Retina (tissue), 1 donor: ENCODE measurements at regions not wholly inside any gene's neighbourhood (a gene's known extent, or its start where the extent isn't known, plus 50 kb on each side); places are given as distances from the start of the nearest gene placed in this dataset.
A peak's percentile ranks its signal among the peaks of the same experiment; 100 is the strongest.
"Not testable (repeated sequence)": the region's sequence is repeated elsewhere in the genome, so short reads cannot be mapped to it uniquely, and the experiment has no call there.

Experiments
- DNase-seq: peaks from one replicate; pipeline ENCODE4 v3.0.0-alpha.2; 2016

GRCh38 chr5:96319981-96320739 is 112.9 kb downstream of the PCSK1 start:
- DNase-seq = not testable (repeated sequence)

GRCh38 chr5:96318569-96319110 is 114.4 kb downstream of the PCSK1 start:
- DNase-seq = no peak

GRCh38 chr5:96317945-96318344 is 115.1 kb downstream of the PCSK1 start:
- DNase-seq = no peak

- no peak for DNase-seq
Measured at GRCh38 chr5:96316487-96316886, 116.6 kb downstream of the PCSK1 start.

GRCh38 chr5:96316017-96316416 is 117.0 kb downstream of the PCSK1 start:
- DNase-seq = no peak

- DNase-seq = no peak
Measured at GRCh38 chr5:96315431-96315830, 117.6 kb downstream of the PCSK1 start.

- no peak for DNase-seq
Measured at GRCh38 chr5:96312383-96312782, 120.7 kb downstream of the PCSK1 start.

GRCh38 chr5:96307047-96307446 is 126.0 kb downstream of the PCSK1 start:
- DNase-seq = not testable (repeated sequence)

GRCh38 chr5:96302174-96302738 is 130.8 kb downstream of the PCSK1 start:
- DNase-seq = no peak

- no peak for DNase-seq
Measured at GRCh38 chr5:96300976-96301375, 132.1 kb downstream of the PCSK1 start.

- no peak for DNase-seq
Measured at GRCh38 chr5:96297867-96298266, 135.2 kb downstream of the PCSK1 start.

- DNase-seq = no peak
Measured at GRCh38 chr5:96297290-96297689, 135.8 kb downstream of the PCSK1 start.

- no peak for DNase-seq
Measured at GRCh38 chr5:96294884-96295202, 138.2 kb downstream of the PCSK1 start.

- no peak for DNase-seq
Measured at GRCh38 chr5:96293966-96294883, 138.8 kb downstream of the PCSK1 start.

- no peak for DNase-seq
Measured at GRCh38 chr5:96292582-96293247, 140.3 kb downstream of the PCSK1 start.

- not testable (repeated sequence) for DNase-seq
Measured at GRCh38 chr5:96289287-96289686, 143.8 kb downstream of the PCSK1 start.

GRCh38 chr5:96288845-96289185 is 144.2 kb downstream of the PCSK1 start:
- no peak for DNase-seq

GRCh38 chr5:96288166-96288844 is 144.7 kb downstream of the PCSK1 start:
- no peak for DNase-seq

GRCh38 chr5:96287136-96287535 is 145.9 kb downstream of the PCSK1 start:
- DNase-seq = peak; percentile 61

- no peak for DNase-seq
Measured at GRCh38 chr5:96285823-96286222, 147.2 kb downstream of the PCSK1 start.

- DNase-seq = no peak
Measured at GRCh38 chr5:96284727-96285389, 148.2 kb downstream of the PCSK1 start.

- DNase-seq = no peak
Measured at GRCh38 chr5:96283589-96283988, 149.5 kb downstream of the PCSK1 start.
